Kidney epithelial cell (primary cell): ENCODE measurements at regions not wholly inside any gene's neighbourhood (a gene's known extent, or its start where the extent isn't known, plus 50 kb on each side); places are given as distances from the start of the nearest gene placed in this dataset.

Experiments
- DNase-seq: peaks from one replicate; pipeline ENCODE4 v3.0.0-alpha.2; 2010; ENCODE audit warnings: low read depth
- H3K27me3 ChIP-seq: 2 replicates; pipeline ENCODE4 v1.6.0; 2011; ENCODE audit warnings: low read length; ENCODE audit not compliant: control insufficient read depth, insufficient read depth
- H3K36me3 ChIP-seq: 2 replicates; pipeline ENCODE4 v1.5.1; 2011; ENCODE audit warnings: low read length; ENCODE audit not compliant: control insufficient read depth, insufficient read depth
- H3K4me3 ChIP-seq: 2 replicates; pipeline ENCODE4 v1.5.1; 2011; ENCODE audit warnings: low read depth, mild to moderate bottlenecking, control low read depth, low read length
- TF ChIP-seq, protein P1 (sequence below): IDR thresholded peaks from 2 replicates; pipeline ENCODE4 v1.5.1; 2011; ENCODE audit warnings: mild to moderate bottlenecking, moderate library complexity, low read length, control low read depth, inconsistent platforms; ENCODE audit not compliant: insufficient read depth, poor library complexity, severe bottlenecking

DNA sequence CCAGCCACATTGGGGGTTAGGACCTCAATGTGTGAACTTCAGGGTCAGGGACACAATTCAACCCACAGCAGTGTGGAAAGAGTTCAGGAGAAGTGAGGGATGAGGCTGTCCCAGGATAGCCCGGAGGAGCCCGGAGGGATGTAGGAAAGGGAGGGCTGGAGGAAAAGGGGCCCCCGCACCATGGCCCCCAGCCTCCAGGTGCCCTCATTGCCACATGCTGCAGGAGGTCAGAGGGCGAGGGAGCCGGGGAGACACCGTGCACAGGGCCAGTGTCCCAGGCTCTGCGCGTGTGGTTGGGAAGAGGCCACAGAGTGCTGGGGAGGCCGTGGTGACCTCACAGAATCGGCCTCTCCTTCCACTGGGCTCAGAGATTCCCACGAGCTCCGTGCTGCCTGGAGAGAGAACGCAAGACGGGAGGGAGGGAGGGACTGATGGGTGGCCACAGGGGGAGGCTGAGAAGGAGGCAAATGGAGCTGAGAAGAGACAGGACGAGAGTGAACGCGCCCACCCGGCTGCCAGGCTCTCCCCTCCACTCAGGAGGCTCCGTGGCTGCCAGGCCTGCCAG, 215.1 kb downstream of the DLL1 start:
- Histone ChIP-seq H3K27me3 (peaks cover 7% of the 10 kb centered on the region), H3K4me3 (no peak overlapping the region), H3K36me3 (no peaks in the 10 kb centered on the region)
- TF ChIP-seq, protein P1, sequence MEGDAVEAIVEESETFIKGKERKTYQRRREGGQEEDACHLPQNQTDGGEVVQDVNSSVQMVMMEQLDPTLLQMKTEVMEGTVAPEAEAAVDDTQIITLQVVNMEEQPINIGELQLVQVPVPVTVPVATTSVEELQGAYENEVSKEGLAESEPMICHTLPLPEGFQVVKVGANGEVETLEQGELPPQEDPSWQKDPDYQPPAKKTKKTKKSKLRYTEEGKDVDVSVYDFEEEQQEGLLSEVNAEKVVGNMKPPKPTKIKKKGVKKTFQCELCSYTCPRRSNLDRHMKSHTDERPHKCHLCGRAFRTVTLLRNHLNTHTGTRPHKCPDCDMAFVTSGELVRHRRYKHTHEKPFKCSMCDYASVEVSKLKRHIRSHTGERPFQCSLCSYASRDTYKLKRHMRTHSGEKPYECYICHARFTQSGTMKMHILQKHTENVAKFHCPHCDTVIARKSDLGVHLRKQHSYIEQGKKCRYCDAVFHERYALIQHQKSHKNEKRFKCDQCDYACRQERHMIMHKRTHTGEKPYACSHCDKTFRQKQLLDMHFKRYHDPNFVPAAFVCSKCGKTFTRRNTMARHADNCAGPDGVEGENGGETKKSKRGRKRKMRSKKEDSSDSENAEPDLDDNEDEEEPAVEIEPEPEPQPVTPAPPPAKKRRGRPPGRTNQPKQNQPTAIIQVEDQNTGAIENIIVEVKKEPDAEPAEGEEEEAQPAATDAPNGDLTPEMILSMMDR = no peak
- DNase-seq = no peak

DNA sequence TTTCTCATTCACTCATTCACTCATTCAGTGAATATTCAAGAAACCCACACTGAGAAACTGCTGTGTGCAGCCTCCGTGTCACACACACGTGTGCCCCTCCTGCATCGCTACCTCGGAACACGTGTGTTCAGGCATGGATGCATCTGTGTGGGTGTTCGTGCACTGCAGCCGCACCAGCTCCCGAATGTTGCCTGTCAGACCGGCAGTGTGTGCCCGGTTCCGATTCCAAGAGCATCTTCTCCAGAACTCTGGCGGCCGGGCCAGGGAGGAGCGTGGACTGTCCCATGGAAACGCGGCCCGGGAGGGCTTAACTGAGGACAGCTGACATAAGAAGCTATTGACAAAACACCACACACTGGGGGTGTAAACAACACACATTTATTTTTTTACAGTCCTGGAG, 216.0 kb downstream of the DLL1 start:
- no peak for DNase-seq
- Histone ChIP-seq H3K36me3 (no peaks in the 10 kb centered on the region), H3K27me3 (no peaks in the 10 kb centered on the region), H3K4me3 (no peak overlapping the region)
- TF ChIP-seq, protein P1 = no peak

DNA sequence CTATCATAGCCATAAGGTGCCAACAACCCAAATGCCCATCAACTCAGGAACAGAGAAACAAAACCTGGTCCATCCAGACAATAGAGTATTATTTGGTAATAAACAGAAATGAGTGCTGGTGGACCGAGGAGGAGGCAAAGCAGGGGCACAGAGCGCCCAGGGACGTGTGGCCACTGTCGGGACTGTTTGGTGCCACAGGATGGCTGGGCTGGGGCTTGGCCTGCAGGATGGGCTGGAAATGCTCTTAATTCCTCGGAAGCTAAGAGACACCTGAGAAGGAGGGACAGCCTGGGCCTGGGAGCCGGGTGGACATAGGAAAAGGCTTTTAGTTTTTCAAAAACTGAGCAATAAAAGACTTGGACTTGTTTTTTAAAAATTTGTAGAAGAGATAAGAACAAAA, 216.4 kb downstream of the DLL1 start:
- H3K4me3 ChIP-seq = no peak overlapping the region
- TF ChIP-seq, protein P1 = no peak
- no peaks in the 10 kb centered on the region for H3K27me3 ChIP-seq
- DNase-seq = no peak
- no peaks in the 10 kb centered on the region for H3K36me3 ChIP-seq

DNA sequence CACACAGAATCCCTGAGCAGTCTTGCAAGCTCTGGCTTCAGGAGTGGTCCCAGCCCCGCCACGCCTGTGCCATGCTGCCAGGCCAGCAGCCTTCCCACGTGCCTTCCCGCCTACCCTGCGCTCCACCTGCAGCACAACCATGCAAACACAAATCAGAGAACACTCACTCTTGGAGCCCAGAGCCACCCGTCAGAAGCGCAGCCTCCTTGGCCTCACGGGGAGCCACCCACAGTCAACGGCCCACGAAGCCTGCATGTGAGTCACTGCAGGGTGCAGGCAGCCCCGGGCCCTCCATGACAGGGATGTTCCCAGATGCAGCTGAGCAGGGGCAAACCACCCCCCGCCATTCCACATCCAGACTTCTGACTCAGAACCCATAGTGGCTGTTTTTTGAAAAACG, 217.0 kb downstream of the DLL1 start:
- TF ChIP-seq, protein P1 = no peak
- DNase-seq = no peak
- no peaks in the 10 kb centered on the region for H3K27me3 ChIP-seq
- no peak overlapping the region for H3K4me3 ChIP-seq
- no peaks in the 10 kb centered on the region for H3K36me3 ChIP-seq

DNA sequence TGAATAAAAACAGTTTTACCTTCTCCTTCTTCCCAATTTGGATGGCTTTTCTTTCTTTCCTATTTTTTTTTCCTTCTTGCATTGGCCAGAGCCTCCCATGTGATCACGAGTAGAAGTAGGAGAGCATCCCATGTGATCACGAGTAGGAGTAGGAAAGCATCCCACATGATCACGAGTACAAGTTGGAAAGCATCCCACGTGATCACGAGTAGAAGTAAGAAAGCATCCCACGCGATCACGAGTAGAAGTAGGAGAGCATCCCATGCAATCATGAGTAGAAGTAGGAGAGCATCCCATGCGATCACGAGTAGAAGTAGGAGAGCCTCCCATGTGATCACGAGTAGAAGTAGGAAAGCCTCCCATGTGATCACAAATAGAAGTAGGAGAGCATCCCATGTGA, 218.6 kb downstream of the DLL1 start:
- TF ChIP-seq, protein P1 = no peak
- DNase-seq = no peak
- Histone ChIP-seq H3K36me3 (no peaks in the 10 kb centered on the region), H3K27me3 (peaks cover 3% of the 10 kb centered on the region), H3K4me3 (no peak overlapping the region)

DNA sequence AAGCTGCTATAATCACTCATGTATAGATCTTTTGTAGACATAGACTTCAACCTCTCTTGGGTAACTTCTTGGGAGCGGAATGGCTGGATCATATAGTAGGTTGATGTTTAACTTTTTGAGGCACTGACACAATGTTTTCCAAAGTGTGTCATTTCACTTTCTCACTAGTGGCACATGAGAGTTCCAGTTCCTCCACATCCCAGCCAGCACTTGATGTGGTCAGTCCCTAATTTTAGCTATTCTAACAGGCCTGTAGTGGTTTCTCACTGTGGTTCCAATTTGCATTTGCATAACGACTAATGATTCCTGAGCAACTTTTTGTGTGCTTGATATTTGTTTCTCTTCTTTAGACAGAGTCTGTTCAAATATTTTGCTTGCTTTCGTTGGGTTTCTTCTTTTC, 221.3 kb downstream of the DLL1 start:
- no peaks in the 10 kb centered on the region for H3K36me3 ChIP-seq
- peaks cover 8% of the 10 kb centered on the region for H3K27me3 ChIP-seq
- DNase-seq = no peak
- no peak overlapping the region for H3K4me3 ChIP-seq
- TF ChIP-seq, protein P1 = no peak
